ENCODE measurements at regions not wholly inside any gene's neighbourhood (a gene's known extent, or its start where the extent isn't known, plus 50 kb on each side); places are given as distances from the start of the nearest gene placed in this dataset.
A peak's percentile ranks its signal among the peaks of the same experiment; 100 is the strongest.

DNA sequence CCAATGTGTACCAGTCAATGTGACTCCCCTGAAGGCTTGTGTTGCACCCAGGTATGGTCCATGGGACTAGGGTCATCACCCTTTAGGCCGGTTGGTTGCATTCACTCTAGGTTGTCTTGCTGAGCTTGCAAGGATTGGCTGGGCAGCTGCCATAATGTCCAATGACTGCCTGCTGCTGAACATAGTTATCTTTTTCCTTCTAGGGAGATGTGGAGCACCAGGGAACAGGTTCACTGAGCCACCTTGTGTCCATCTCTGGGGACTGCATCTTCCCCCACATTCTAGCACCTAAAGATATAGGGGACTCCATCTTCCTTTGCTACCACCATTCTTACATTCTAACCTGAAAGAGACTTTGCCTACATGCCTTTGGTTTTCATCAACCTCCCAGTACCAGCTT is 580.4 kb upstream of the TBL1XR1 start:
- TF ChIP-seq, protein P1, sequence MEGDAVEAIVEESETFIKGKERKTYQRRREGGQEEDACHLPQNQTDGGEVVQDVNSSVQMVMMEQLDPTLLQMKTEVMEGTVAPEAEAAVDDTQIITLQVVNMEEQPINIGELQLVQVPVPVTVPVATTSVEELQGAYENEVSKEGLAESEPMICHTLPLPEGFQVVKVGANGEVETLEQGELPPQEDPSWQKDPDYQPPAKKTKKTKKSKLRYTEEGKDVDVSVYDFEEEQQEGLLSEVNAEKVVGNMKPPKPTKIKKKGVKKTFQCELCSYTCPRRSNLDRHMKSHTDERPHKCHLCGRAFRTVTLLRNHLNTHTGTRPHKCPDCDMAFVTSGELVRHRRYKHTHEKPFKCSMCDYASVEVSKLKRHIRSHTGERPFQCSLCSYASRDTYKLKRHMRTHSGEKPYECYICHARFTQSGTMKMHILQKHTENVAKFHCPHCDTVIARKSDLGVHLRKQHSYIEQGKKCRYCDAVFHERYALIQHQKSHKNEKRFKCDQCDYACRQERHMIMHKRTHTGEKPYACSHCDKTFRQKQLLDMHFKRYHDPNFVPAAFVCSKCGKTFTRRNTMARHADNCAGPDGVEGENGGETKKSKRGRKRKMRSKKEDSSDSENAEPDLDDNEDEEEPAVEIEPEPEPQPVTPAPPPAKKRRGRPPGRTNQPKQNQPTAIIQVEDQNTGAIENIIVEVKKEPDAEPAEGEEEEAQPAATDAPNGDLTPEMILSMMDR (IDR thresholded peaks at IDR 0.05), result peak; percentile 51

DNA sequence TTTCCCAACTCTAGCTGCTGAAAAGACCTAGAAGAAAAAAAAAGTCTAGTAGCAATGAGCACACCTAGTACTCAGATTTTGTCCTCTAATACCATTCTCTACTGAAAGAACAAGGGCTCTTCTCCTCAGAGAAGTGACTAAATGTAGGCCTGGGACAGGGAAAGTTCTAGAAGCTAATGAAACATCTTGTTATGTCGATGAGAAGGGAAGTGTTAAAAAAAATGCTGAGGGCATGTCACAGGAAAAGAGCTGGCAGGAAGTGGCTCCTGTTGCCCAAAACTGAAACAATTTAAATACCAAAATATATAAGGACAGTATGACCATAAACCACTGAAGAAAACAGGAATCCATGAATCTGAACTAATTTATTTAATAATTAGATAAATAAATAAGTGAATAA is 581.4 kb upstream of the TBL1XR1 start:
- TF ChIP-seq, protein P1 (IDR thresholded peaks at IDR 0.05), result no peak

DNA sequence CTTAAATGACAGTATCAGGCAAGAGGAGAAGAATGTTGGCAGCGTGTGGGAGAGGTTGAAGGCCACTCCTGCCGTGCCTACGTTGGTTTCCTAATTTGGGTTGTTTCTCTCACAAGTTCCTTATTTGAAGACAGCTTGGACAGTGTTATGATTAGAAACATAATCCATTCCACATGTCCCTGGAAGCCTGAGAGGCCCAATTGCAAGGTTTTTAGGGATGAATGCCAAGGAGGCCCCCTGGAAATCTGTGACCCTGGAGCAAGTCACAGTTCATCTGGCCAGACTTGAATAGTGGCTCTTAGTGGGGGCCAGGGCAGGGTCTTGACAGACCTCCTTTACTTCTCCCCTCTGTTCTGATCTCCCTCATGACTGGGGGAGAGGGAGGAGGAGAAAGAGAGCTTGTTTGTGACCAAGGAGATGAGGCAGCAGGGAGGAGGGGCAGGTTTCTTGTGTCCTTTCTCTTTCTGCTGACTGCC is 584.4 kb upstream of the TBL1XR1 start:
- TF ChIP-seq, protein P1 (IDR thresholded peaks at IDR 0.05), result no peak

DNA sequence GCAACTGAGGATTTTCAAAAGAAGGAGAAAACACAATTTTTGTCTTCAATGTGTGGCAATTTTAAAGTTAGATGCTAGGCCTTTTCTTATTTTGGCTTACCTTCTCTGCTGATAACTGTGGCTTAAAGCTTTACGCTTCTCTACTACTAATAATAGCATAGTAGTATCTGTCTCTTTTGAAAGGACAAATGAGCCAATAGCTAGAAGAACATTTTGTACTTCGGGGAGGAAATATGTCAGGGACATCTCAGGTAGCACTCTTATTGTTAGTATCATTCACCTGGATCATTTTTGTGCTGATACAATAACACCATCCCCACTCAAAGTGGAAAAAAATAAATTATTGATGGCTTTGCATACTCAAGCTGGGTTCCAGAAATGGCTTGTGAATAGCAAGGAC is 586.1 kb upstream of the TBL1XR1 start:
- TF ChIP-seq, protein P1 (IDR thresholded peaks at IDR 0.05), result no peak

DNA sequence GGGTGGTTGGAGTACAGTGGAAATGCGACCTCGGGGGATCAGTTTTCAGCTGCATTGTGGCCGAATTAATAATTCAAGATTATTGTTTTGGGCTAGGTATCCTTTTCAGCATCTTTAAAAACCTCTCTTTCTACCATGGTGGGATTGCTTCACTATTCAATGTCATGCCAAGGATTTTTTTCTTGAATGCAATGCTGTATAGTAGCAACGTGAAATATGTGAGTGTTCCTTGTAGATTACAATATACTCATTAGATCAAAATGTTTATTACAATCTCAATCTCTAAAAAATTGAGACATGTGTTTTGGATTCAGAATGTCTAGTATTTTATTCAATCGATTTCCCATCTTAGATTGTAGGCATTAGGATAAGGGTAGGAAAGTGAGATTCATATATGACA is 586.5 kb upstream of the TBL1XR1 start:
- TF ChIP-seq, protein P1 (IDR thresholded peaks at IDR 0.05), result no peak

DNA sequence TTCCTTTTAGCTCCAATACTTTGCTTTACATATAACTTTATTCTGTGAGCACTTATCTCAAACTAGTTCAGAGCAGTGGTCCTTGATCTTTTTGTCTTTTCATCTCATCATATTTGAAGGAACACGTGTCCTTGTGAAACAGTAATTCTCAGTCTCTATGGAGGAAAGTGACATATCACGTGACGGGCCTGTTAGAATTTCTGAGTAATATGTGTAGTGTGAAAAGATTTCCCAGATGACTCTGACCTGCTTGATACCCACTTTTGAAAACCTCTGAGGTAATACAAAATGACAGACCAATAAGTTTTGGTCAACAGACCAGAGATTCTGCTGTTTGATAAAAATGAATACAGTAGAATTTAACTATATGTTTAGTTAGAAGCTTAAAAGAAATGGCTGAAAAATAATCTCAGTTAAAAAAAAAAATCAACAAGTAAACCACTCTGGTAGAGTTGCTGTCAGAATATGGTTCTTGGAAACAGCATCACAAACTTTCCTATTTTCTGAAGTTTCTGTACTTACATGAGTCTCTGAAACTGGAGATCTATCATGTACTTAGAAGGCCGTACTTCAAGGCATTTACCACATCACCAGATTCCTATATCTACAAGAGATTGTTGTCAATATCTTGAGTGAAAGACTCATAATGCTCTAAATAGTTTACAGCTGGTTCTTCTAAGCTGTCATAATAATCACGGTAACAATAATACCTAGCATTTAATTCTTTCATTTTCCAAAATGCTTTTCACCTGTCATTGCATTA is 590.2 kb upstream of the TBL1XR1 start:
- TF ChIP-seq, protein P1 (IDR thresholded peaks at IDR 0.05), result no peak

DNA sequence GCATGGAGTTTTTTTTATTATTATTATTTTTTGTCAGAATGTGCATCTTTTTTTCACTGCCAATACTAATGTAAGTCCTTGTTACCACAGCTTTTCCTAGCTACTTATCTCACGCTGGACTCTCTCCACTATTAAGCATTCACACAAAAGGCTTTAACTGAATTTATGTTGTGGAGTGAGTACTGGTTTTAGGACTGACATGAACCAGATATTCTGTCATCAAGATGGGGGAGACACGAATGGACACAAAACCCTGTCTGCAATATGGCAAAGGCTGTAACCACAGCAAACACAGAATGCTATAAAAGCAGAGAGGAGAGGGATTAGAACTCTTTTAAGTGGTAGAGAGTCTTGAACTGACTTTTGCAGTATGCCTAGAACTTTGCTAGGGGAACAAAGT is 592.2 kb upstream of the TBL1XR1 start:
- TF ChIP-seq, protein P1 (IDR thresholded peaks at IDR 0.05), result no peak

Measured in LNCAP (cell line).